H4 (cell line): ENCODE measurements at regions not wholly inside any gene's neighbourhood (a gene's known extent, or its start where the extent isn't known, plus 50 kb on each side); places are given as distances from the start of the nearest gene placed in this dataset.
"Not testable (repeated sequence)": the region's sequence is repeated elsewhere in the genome, so short reads cannot be mapped to it uniquely, and the experiment has no call there.

ENCODE experiments used
- DNase-seq: peaks from one replicate; pipeline ENCODE4 v3.0.0-alpha.2; 2015; ENCODE audit warnings: low spot score

DNA sequence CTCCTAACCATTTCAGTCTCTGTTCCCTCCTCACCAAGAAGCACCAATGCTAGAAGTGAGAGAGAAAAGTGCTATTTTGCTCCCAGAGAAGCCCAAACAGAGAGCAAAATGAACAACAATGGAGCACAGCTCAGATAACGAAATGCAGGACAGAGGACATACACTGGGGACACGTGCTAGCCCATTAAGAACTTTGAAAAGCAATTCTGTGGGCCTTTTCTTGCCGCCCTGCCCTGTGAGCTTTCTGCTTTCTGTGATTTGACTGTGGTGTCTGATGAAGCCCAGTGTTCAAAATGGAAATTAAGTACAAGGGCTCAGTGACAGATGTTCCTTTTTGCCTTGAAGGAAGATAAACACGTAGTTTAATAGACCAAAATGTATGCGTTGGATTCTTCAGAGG is 130.8 kb downstream of the S1PR1 start:
- DNase-seq = no peak

DNA sequence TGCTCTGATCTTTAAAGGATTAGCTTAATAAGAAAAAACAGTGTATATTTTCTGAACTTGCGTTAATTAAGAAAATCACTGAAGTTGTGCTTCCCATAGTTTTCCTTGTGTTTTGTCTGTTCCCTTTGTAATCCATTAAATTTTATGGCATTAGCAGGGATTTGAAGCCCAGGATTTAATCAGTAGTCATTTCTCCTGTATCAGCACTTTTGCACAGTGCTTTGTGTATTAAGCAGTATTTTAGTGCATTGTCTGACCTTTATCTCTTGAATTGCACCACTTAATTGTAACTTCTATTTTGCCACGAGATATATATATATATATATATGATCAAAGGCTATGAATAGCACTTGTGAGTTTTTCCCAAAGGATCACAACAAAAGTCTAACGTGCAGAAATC is 133.7 kb downstream of the S1PR1 start:
- DNase-seq = no peak

DNA sequence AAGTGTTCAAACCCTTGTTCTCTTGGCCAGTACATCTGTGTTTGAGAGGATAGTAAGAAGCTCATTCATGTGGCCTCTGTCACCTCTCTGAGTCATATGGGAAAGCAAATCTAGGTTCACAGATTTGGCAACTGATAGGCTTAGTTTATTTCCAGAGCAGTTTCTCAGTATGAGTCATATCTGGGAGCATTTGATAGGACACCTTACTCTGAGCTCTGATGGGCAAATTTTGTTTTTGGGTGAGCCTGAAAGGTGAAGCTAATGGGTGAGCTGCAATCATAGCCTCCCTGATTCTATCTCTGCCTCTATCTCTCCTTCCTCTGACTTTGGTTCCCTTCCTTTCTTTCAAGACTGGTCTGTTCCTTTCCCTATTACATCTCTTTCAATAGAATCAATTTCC is 134.4 kb downstream of the S1PR1 start:
- no peak for DNase-seq

DNA sequence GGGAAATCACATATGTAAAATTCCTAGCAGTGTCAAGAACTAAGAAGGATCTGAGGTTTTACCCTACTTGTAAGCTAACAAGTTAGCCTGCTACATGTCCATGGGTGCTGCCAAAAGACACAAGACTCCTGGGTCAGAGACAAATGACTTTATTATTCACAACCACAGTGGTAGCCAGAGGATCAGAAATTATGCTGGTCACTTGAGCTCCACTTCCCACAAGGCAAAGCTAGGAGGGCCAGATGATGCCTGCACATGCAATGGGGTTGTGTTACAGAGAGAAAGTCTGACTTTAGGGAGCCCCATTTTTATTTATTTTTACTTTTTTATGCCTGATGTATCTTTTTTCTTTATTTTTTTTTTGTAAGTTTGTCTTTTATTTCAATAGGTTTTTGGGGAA is 136.8 kb downstream of the S1PR1 start:
- DNase-seq = no peak

DNA sequence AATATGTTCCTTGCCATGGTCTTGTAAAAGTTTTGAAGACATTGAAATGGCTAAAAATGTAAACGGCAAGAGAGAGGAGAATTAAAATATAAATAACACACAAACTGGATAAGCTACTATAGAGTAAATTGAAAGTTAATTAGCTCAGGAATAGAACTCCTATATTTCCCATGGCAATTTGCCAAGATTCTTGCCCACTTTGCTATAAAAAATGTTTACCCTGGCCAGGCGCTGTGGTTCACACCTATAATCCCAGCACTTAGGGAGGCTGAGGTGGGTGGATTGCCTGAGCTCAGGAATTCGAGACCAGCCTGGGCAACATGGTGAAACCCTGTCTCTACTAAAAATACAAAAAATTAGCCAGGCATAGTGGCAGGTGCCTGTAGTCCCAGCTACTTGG is 138.6 kb downstream of the S1PR1 start:
- DNase-seq = not testable (repeated sequence)

DNA sequence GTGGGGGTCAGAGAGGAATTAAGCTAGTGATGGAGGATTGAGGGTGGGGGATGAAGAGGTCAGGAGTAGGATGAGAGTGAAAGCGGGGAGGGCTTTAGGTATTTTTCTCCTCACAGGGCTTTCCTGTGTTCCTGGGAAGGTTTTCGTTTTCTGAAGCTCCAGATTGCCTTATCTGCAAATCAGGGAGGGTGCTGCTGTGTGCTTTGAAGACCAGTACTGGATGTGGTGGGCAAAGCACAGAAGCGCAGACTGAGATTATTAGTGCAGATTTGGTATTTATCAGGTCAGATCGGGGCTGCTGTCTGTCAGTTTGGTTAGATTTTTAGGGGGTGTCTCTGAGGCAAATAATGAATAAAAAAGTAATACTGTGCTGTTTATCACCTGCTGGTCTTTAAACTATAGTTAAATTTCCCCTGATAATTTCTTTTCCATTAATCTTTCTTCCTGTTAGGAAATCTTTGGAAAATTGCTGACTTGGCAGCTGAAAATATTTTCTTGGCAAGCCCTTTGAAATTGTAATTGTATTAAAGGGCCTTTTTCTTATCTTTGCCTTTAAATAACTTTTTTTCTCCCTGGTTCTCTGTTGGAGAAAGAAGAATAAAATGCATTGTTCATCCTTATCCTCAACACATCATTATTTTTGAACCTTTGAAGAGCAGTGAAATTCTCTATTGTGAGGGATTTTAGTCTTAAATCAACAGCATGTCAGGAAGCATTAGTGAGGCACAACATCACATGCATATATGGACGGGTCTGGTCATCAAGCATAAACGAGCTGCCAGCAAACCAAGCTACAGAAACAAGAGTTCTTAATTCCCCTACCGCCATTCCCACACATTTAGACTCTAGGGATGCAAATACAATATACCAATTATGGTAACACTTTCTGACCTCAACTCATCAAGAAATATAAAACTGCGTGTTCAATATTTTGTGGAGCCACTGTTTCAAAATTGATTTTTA is 139.6 kb downstream of the S1PR1 start:
- DNase-seq = no peak

DNA sequence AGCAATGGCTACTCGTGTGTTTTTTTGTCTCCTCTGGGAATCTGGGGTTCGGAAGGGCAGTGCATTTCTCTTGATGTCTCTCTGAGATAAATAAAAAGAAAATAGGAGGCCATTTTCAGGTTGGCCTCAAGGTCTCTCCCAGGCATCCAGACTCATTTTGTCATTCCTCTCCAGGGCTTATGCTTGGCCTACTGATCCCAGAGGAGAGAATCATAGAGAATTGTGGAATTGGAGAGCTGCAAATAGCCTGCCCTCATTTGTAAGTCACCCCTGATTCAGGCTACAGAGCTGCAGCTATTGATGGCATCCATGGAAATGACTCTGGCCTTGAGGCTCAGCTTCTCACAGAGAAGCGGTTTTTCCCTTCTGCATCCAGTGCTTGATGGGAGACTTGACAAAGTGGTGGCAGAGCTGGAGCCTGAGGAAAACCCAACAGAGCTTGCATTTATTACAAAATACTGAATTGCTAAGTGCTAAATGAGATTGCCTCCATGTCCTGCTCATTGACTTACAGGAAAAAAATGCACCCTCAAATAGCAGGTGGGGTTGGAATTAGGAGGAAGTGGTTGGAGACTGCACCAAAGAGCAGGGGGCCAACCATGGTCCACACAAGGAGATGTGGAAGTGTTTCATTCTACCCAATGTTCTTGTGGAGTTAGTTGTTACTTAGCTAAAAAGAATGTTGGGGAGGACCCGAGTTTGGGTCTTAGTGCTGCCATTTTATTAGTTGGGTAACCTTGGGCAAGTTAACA is 140.4 kb downstream of the S1PR1 start:
- no peak for DNase-seq

DNA sequence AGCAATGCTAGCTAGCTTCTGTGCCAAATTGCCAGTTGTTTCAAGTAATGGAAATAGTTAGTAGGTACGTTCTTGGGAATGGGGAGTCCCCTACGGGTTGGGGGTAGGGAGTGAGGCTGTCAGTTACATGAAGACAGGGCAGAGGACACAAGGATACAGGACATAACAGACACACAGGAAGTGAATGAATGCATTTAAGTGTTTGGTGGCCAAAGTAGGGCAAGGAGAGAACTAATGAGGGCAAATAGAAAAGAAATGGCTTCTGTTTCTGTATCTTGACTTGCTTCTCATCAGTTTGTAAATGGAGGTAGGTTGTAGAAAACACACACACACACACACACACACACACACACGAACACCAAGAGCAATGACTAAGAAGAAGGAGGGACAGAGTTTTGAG is 142.2 kb downstream of the S1PR1 start:
- DNase-seq = no peak

DNA sequence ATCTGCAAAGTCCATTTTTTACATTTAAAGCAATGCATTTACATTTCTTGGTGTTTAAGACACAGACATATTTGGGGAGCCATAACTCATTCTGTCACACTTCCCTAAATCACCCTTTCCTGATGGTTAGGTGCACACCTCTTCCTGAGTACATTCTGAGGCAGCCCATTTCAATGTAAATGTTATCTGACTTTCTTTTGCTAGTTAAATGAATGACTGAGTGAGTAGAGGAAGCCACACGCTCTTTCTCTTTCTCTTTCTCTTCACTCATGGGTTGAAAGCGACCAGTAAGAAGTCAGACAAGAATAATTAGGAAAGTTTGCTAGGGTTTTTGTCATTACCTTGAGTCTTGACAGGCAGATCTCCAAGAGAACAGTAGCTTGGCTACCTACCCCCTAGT is 143.1 kb downstream of the S1PR1 start:
- DNase-seq = no peak

DNA sequence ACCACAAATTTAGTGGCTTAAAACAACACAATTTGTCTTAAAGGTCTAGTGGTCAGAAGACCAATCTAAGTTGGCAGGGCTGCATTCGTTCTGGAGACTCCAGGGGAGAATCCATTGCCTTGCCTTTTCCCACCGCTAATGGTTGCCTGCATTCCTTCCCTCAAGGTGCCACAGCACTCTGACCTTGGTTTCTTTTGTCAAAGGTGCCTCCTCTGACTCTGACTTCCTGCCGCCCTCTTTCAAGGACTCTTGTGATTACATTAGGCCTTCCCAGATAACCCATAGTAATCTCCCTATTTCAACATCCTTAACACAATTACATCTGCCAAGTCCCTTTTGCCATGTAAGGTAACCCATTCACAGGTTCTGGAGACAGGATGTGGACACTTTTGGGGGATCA is 145.3 kb downstream of the S1PR1 start:
- DNase-seq = no peak

DNA sequence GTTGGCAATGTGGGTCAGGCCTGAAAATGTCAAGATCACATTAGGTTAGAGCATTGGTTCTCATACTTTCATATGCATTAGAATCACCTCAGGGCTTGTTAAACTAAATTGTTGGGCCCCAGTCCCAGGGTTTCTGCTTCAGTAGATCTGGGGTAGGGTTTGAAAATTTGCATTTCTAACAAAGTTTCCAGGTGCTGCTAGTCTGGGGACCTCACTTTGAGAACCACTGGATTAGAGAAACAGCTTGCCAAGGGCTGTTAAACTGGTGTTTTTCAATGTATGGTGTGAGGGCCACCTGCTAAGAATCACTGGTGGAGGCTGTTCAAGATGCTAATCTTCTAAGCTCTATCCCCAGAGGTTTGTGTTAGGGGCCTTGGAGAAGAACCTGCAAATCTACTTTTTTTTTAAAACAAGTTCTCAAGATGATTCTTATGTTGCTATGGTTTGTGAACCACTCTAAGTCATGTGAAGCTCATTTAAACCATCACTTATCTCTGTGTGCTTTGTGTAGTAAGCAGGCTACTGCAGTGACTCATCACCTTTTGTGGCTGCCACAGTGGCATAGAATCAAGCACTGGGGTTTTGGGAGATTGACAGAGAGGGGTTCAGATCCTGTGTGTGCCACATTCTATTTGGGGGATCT is 152.2 kb downstream of the S1PR1 start:
- peak; percentile 15 for DNase-seq

DNA sequence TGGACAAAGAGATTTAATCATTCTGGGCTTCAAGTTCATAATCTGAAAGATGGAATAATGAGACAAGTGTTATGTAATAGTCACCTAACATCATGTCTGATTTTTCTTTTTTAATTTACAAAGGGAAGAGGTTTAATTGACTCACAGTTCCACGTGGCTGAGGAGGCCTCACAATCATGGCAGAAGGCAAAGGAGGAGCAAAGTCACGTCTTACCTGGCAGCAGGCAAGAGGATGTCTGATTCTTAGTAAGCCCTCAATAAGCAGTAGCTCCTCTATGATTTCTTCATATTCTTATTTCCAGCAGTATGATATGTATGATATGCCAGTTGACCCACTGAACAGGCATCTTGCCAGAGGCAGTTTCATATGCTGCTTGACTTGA is 152.7 kb downstream of the S1PR1 start:
- DNase-seq = no peak

DNA sequence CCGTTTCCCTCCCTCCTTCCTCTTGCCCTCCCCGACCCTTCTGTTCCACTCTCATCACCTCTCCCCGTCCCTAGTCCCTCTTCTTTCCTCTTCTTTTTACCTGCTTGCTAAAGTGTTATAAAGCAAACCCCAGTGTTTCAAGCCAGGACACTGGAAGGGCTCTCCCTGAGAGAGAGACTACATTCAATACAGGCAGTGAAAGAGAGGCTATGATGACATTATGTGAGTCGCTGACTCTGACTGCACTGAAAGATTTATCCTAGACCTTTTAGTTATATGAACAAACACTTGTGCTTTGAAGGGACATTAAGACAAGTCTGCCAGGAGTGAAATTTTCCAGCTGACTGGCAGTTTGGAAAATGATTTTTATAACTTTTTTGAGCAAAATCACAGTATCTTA is 155.7 kb downstream of the S1PR1 start:
- no peak for DNase-seq

DNA sequence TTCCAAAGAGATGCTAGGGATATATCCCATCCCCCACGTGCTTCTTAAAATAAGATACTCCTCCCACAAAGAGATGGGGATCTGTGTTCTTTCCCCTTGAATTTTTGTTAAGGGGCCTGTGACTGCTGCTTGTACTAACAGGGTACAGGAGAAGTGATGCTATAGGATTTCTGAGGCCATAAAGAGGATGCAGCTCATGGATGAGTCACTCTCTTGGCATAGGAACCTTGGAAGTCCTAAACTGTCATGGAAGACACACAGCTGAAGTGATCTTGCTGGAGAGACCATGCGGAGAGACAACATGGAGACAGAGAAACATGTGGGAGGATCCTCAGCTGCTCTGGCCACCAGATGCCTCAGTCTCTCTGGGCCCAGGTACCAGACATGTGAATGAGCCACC is 157.2 kb downstream of the S1PR1 start:
- DNase-seq = no peak

DNA sequence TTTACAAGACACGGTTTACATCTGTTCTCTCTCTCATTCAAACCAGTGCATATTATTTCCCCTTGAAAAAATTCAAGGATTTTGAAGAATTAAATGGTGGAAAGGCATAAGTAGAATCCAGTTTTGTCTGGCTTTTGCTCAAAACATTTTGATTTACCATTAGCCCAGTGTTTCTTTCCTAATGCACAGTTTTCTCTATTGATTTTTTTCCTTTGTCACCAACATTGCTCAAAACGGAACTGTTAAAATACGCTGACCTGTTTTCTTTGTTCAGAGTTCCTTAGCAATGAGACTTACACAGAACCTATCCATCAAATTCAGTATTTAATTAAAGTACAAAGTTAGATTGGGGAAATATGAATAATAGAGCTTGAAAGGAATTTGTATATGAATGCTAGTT is 162.4 kb downstream of the S1PR1 start:
- no peak for DNase-seq

DNA sequence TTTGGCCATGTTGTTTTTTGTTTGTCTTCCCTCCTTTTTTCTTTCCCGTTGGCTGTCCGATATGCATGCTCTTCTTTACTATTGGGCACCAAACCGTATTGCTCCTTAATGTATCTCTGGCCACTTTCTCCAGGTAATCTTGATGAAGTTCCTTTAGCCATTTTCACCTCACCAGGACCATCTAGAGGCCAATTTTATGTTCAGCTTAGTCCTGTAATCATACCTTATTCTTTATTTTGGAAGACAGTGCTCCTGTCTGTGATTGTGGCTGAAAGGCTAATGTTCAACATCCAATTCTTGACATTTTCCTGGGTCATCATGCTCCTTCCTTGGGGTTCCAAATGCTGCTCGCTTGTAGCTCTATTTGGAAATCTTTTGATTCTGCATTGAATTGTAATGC is 169.5 kb downstream of the S1PR1 start:
- no peak for DNase-seq

DNA sequence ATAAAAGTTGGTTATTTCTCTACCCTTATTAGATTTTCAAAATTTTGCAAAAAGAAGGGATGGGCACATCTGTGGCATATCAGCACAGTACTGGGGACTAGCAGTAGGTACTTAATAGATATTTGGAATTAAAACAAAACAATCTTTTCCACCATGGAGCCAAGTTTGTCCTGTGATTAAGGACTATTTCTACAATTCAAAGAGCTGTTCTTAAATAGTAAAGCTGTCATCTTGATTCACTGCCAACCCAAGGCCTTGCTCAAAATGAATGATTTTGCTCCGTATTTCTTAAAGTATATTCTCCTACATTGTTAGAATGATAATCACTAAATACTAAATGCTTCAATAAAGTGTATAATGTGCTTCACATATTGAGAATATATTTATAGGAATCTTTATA is 169.9 kb downstream of the S1PR1 start:
- DNase-seq = no peak

DNA sequence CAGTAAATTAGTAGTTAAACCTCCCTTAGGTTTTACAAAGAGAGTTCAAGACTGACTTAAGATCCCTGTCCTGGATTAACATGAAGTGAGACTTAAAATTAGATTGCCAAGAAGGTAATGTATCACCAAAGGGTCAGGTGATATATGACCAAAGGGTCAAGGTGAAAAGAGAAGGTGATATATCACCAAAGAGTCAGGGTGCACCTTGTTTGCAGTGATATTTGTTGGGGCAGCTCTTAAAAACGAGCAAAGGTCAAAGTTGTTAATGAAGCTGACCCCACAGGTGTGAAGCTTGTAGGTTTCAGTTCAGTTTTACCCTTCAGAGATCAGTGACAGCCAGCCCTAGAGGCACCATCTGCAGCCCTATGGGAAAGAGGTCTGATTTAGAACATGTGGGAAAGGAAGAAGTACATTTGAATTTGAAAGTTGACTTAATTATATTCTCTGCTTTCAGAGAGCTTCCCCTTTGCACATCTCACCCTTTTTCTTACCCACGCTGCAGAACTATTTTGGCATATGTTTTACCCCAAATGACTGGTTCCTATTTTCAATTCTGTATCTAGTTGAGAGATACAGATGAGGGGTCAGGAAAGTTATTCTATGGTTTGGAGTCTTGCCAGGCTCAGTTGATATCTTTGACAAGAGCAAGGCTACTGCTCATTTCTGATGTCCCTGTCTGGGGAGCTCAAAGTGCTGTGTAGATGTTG is 170.8 kb downstream of the S1PR1 start:
- no peak for DNase-seq

DNA sequence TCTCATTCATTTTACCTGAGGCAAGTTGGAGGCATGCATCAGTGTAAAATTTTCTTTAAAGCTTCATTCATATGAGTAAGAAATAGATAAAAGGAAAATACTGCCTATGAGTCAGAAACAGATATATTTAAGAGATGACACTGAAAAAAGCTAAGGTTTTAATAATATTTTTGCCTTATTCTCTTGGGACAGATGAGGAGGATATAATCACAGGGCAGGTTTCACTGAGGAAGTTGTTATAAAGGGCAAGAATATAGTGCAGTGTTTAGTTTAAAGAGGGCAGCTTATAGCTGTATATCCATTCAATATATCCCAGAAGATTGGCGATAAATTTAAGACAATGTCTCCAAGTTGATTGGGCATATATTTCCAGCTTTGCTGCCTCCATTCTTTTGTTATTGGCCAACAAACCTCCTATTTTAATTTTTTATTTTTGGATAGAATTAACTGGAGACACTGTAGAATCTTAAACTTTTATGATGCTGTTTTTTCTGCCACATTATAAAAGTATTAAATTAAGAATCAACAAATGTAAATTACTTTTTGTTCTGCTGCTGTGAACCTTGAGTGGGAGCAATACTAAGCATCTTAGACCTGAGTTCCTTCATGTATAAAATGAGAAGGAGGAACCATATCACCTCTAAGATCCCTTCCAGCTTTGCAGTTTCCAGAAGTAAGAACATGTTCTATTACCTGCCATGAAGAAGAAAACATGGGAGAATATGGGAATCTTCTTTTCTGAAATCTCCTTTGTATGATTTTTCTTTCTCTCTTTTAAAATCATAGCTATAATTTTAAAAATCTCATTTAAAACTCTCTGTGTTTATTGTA is 171.6 kb downstream of the S1PR1 start:
- no peak for DNase-seq

DNA sequence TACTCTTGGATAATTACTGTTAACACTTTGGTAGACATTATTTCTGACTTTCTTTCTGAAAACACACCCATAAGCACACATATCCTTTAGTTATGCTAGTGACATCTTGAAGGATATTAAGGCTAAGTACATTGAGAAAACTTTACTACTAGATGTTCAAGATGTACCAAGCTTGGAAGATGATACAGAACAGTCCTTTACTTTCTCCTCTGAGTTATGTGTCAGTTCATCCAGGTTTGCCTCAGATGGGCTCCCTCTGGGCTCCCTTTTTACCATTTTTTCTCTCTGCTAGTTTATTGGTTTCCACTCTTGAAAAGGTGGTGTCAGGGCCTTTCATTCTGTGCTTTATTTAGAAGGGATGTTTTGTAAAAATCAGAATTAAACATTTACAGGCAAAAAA is 172.3 kb downstream of the S1PR1 start:
- DNase-seq = no peak
